HG02884 (cell line): ENCODE measurements at regions not wholly inside any gene's neighbourhood (a gene's known extent, or its start where the extent isn't known, plus 50 kb on each side); places are given as distances from the start of the nearest gene placed in this dataset.
"Not testable (repeated sequence)": the region's sequence is repeated elsewhere in the genome, so short reads cannot be mapped to it uniquely, and the experiment has no call there.

Source experiments
- ATAC-seq: cut with Tn5 transposase; IDR thresholded peaks from one replicate; pipeline ENCODE4 v1.9.1; 2021; ENCODE audit warnings: mild to moderate bottlenecking, moderate library complexity; ENCODE audit not compliant: unreplicated experiment

- not testable (repeated sequence) for ATAC-seq
Measured at GRCh38 chr17:20633268-20634059, 53.9 kb downstream of the CDRT15L2 start.

DNA sequence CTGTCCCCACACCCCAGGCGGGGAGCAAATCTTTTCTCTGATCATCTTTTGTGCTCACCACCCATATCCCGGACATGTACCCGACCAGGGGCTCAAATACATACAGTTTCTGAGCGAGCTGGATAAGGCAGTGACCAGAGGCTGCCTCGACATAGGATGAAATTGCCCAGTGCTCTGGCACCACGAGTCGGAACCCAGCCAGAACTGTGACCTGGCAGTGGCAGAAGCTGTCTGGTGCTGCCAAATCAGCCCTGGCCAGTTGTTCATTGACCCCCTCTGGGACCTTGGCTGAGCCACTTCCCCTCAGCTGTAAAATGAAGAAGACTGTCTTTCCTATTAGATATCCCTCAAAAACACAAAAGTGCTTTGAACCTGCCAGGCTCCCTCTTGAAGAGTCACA, 60.6 kb downstream of the CDRT15L2 start:
- not testable (repeated sequence) for ATAC-seq

- ATAC-seq, result not testable (repeated sequence)
Measured at GRCh38 chr17:20646661-20647272, 67.2 kb downstream of the CDRT15L2 start.

GRCh38 chr17:20649097-20649767, 69.7 kb downstream of the CDRT15L2 start:
- peak; percentile 85 for ATAC-seq

GRCh38 chr17:20651022-20651421, 71.5 kb downstream of the CDRT15L2 start:
- ATAC-seq, result peak; percentile 40

DNA sequence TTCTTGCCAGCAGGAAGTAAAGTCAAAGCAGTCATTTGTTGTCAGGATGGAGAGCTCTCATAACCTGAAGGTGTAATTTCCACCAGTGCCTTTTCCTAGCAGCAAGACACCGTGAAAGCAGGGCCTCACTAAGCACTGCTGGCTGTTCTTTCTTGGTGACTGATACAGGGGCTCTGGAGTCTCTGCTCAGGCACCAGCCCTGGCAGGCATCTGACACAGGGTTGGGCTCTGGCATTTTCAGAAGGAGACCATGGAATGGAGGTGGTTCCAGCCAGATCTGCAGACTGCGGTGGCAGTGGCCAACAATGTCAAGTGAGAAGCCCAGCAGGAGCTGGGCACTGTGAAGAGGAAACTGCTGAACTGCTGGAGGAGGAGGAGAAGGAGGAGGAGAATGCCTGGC, 72.2 kb downstream of the CDRT15L2 start:
- not testable (repeated sequence) for ATAC-seq

DNA sequence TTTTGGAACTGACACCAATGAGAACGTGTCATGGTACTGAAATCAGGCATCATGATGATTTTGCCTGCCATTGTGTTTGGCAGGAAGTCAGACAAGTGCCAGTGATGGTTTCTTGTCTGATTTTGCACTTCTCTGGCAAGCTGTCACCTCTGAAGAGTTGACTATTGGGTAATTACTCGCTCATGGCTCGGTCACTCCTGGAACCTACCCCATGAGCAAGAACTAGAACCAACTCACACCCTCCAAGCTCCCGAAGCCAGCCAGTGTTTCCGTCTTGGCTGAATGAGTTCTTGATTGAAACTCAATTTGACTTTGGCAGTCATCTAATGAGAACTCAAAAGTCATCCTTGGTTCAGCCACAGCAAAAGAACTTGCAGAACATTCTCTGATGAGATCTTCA, 73.9 kb downstream of the CDRT15L2 start:
- not testable (repeated sequence) for ATAC-seq

- not testable (repeated sequence) for ATAC-seq
Measured at GRCh38 chr17:20654114-20654513, 74.6 kb downstream of the CDRT15L2 start.

GRCh38 chr17:20654575-20654974, 75.1 kb downstream of the CDRT15L2 start:
- not testable (repeated sequence) for ATAC-seq

DNA sequence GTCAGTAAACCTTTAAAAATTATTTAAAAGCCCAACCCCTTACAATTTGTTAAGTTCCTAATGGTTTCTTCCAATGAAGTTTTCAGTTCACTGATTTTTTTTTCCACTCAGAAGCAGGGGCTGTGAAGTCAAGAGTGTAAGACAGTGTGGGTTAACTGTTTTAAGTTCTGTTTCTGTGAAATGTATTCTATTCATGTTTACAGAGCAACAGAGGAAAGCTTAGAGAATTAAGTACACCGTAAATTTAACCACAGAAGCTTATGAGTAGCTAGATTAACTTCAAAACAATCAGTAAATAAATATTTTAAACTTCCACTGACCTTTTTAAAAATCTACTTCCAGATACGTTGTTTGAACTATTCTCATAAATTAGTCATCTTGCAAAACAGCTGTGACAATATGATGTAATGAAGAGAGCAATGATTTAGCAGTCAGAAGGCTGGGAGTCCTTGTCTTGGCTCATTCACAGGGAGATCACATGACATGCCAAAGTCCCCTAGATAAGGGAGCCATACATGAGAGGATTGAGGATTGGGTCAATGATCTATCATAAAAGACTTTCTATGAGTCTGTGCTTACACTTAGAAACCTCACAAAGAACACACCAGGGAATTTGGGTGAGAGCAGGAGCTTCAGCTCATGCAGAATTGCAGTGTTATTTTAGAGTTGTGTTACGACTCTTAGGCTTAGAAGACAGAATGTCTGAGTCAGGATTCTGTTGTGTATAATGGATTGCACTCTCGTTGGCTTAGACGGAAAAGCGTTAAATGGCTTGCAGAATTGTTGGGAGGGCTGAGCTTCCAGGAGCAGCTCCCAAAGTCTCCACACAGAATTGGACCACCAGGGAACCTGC, 85.8 kb downstream of the CDRT15L2 start:
- not testable (repeated sequence) for ATAC-seq

- not testable (repeated sequence) for ATAC-seq
Measured at GRCh38 chr17:20666689-20667088, 87.2 kb downstream of the CDRT15L2 start.

- ATAC-seq, result not testable (repeated sequence)
Measured at GRCh38 chr17:20667712-20668111, 88.2 kb downstream of the CDRT15L2 start.

DNA sequence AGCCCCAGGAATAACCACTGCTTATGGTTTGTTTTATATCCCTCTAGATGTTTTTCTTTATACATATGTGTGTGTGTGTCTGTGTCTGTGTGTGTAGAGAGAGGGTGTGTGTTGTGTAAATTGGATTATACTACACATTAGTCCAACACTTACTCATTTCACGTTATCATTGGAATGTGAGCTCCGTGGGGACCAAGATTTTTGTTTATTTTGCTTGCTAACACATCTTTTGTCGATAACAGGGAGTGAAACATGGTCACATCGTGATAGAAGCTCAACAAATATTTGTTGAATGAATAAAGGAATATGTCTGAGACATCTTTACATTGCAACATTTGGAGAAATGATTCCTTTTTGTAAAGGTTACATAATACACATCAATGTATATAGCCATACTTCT, 88.8 kb downstream of the CDRT15L2 start:
- ATAC-seq, result not testable (repeated sequence)

- not testable (repeated sequence) for ATAC-seq
Measured at GRCh38 chr17:20668868-20669267, 89.3 kb downstream of the CDRT15L2 start.

DNA sequence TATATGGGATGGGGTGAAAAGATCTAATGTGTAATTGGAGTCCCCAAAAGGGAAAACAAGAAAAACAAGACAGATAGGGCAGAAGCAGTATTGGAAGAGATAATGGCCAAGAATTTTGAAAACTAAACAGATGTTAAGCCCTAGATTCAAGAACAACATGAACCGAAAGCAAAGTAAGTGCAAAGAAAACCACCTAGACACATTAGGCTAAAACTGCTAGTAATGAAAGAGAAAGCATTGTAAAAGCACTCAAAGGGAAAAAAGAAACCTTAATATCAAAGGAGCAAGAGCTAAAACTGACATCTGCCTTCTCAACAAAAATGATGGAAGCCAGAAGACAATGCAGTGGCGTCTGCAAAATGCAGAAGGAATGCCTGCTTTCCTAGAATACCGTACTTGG, 91.0 kb downstream of the CDRT15L2 start:
- ATAC-seq, result not testable (repeated sequence)

DNA sequence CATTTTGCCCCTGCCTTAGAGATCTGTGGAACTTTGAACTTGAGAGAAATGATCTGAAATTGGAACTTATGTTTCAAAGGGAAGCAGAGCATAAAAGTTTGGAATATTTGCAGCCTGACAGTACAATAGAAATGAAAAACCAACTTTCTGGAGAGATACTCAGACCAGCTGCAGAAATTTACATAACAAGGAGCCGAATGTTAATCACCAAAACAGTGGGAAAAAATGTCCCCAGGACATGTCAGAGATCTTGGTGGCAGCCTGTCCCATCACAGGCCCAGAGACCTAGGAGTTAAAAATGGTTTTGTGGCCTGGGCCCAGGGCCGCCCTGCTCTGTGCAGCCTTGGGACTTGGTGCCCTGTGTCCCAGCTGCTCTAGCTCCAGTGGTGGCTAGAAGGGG, 94.8 kb downstream of the CDRT15L2 start:
- ATAC-seq, result not testable (repeated sequence)

DNA sequence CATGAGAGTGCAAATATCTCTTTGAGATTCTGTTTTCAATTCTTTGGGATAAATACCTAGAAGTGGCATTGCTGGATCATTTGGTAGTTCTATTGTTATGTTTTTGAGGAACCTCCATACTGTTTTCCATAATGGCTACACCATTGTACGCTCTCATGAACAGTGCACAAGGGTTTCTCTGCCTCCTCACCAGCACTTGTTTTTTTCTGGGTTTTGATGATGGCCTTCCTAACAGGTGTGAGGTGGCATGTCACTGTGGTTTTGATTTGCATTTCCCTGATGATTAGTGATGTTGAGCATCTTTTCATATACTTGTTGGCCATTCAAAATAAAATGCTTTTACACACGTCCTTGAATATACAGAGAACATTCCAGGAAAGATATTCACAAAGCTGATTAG, 96.2 kb downstream of the CDRT15L2 start:
- ATAC-seq, result not testable (repeated sequence)

DNA sequence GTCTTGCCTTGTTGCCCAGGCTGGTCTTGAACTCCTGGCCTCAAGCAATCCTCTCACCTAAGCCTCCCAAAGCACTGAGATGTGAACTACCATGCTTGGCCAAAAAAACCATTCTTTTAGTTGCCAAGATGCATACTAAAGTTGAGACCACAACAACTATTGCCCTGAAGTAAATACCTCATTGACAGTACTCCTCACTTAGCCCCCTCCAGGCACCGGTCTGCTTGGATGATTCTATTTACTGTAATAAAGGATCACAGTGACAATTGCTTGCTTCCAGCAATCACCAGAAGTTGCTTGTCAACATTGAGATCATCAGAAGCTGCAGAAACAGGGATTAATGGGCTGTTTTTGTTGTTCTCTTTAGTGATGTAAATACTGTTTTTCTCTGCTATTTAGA, 97.1 kb downstream of the CDRT15L2 start:
- ATAC-seq, result not testable (repeated sequence)

- ATAC-seq, result not testable (repeated sequence)
Measured at GRCh38 chr17:20677469-20677868, 97.9 kb downstream of the CDRT15L2 start.

DNA sequence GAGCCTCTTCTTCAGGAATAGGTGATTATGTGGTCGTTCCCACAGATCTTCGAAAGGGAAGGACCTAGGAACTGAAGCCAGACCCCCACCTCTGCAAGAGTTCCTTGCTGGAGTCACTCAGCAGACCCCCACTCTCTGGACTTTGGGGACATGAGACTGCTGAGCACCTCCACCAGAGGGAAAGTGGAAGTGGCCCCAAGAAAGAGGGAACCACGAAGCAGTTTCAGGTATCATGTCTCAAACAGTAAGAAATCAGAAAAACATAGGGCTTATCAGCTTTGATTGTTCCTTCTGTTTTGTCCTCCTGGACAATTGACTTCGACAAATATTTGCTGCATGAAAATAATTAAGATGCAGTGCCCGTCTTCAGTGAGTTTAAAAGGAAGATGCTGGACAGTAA, 98.9 kb downstream of the CDRT15L2 start:
- not testable (repeated sequence) for ATAC-seq
